HCT116 (cell line): ENCODE measurements at regions not wholly inside any gene's neighbourhood (a gene's known extent, or its start where the extent isn't known, plus 50 kb on each side); places are given as distances from the start of the nearest gene placed in this dataset.

Experiments
- ATAC-seq: fragments of 200-7000 bp; cut with Tn5 transposase; 2 replicates; pipeline ENCODE4 v1.9.1; 2020; ENCODE audit warnings: mild to moderate bottlenecking, moderate library complexity
- BruUV-seq: library from RNA; stranded (reverse); fragments of 400-500 nt; replicated peaks from 2 replicates; lab custom pipeline; 2021; lab: Mats Ljungman, UMichigan
- CTCF ChIA-PET: fragments of 300-600 bp; sonication (Branson Sonifier 250); formaldehyde crosslinking; loops from one replicate; lab custom pipeline; 2021; ENCODE audit warnings: antibody characterized with exemption; lab: Charles Lee
- POLR2A ChIA-PET: fragments of 300-600, 350-600 bp; sonication (Branson Sonifier 250); formaldehyde crosslinking; loops from one replicate; lab custom pipeline; 2021; ENCODE audit warnings: antibody characterized with exemption; lab: Charles Lee
- RAD21 ChIA-PET, 2 experiments: fragments of 300-600 bp; sonication (Branson Sonifier 250); formaldehyde crosslinking; loops; one replicate each; lab custom pipeline; 2023; ENCODE audit warnings: low total read pairs in 2 of 2; ENCODE audit not compliant: uncharacterized antibody in 2 of 2, unreplicated experiment in 2 of 2, low non-redundant PET in 1 of 2; lab: Charles Lee
- DNase-seq: peaks from one replicate; pipeline ENCODE4 v3.0.0-alpha.2; 2010; ENCODE audit warnings: low read depth, low spot score
- H2AFZ ChIP-seq: fragments of 200-600 bp; shearing (Covaris generic), sonication (generic); 2 replicates; pipeline ENCODE4 v1.6.1; 2017; ENCODE audit warnings: low read depth, mixed run types, mixed read lengths, antibody characterized with exemption, low read length; ENCODE audit not compliant: poor library complexity, severe bottlenecking
- H3K27ac ChIP-seq: 2 replicates; pipeline ENCODE4 v1.5.1; 2012; ENCODE audit warnings: low read depth, low read length
- H3K27me3 ChIP-seq: fragments of 200-600 bp; sonication (generic); 2 replicates; pipeline ENCODE4 v1.6.1; 2016; ENCODE audit warnings: mixed run types, low read length, mixed read lengths; ENCODE audit not compliant: insufficient read depth
- H3K36me3 ChIP-seq, 2 experiments: fragments of 200-500 bp in 1 of 2; fragments of 200-600 bp in 1 of 2; sonication (Bioruptor generic) in 1 of 2; sonication (generic) in 1 of 2; 2 replicates each; pipeline versions ENCODE4 v1.5.1 to v1.6.1; 2014 to 2016; ENCODE audit warnings: low read length in 2 of 2, inconsistent platforms in 1 of 2, mixed read lengths in 1 of 2, mixed run types in 1 of 2; ENCODE audit not compliant: insufficient read depth in 2 of 2, control insufficient read depth in 1 of 2
- H3K4me1 ChIP-seq, 2 experiments: fragments of 200-600 bp in 1 of 2; sonication (generic) in 1 of 2; 2 replicates each; pipeline versions ENCODE4 v1.5.1 to v1.6.1; 2012 to 2017; ENCODE audit warnings: low read length in 2 of 2, inconsistent platforms in 1 of 2, mild to moderate bottlenecking in 1 of 2, mixed read lengths in 1 of 2, mixed run types in 1 of 2, moderate library complexity in 1 of 2; ENCODE audit not compliant: insufficient read depth in 2 of 2, control insufficient read depth in 1 of 2
- H3K4me2 ChIP-seq: fragments of 200-600 bp; sonication (generic); 2 replicates; pipeline ENCODE4 v1.6.1; 2017; ENCODE audit warnings: mixed run types, low read length, mixed read lengths
- H3K4me3 ChIP-seq, 2 experiments: fragments of 200-600 bp in 1 of 2; sonication (generic) in 1 of 2; replicated peaks in 1 of 2; 2 replicates each; pipeline ENCODE4 v1.5.1; 2011 to 2016; ENCODE audit warnings: low read length in 2 of 2, control low read depth in 1 of 2, low read depth in 1 of 2, mild to moderate bottlenecking in 1 of 2, mixed read lengths in 1 of 2, mixed run types in 1 of 2
- H3K79me2 ChIP-seq: fragments of 200-600 bp; sonication (generic); 2 replicates; pipeline ENCODE4 v1.6.1; 2017; ENCODE audit warnings: mild to moderate bottlenecking, mixed run types, low read length, moderate library complexity, mixed read lengths; ENCODE audit not compliant: insufficient read depth
- H3K9ac ChIP-seq: fragments of 200-600 bp; sonication (generic); 2 replicates; pipeline ENCODE4 v1.6.1; 2016; ENCODE audit warnings: low read length, mixed read lengths
- H3K9me2 ChIP-seq: fragments of 200-600 bp; sonication (generic), shearing (Covaris generic); 2 replicates; pipeline ENCODE4 v1.6.1; 2017; ENCODE audit warnings: mixed run types, mild to moderate bottlenecking, moderate library complexity; ENCODE audit not compliant: insufficient read depth
- H3K9me3 ChIP-seq, 2 experiments: fragments of 200-500 bp in 1 of 2; fragments of 200-600 bp in 1 of 2; sonication (Bioruptor generic) in 1 of 2; sonication (generic) in 1 of 2; 2 replicates each; pipeline ENCODE4 v1.6.1; 2014 to 2017; ENCODE audit warnings: low read length in 2 of 2, mixed read lengths in 2 of 2, inconsistent platforms in 1 of 2, low read depth in 1 of 2, mild to moderate bottlenecking in 1 of 2, mixed run types in 1 of 2, moderate library complexity in 1 of 2; ENCODE audit not compliant: control insufficient read depth in 1 of 2, insufficient read depth in 1 of 2
- H4K20me1 ChIP-seq: fragments of 200-600 bp; sonication (generic), shearing (Covaris generic); 2 replicates; pipeline ENCODE4 v1.6.1; 2017; ENCODE audit warnings: mixed run types, mild to moderate bottlenecking, moderate library complexity; ENCODE audit not compliant: insufficient read depth
- CTCF ChIP-seq, 3 experiments: fragments of 200-600 bp in 1 of 3; sonication (generic) in 1 of 3; IDR thresholded peaks in 2 of 3; conservative IDR thresholded peaks in 1 of 3; 2 replicates each; pipeline ENCODE4 v1.5.1; 2012 to 2017; ENCODE audit warnings: low read depth in 2 of 3, low read length in 2 of 3, antibody characterized with exemption in 1 of 3, borderline replicate concordance in 1 of 3, control low read depth in 1 of 3, mild to moderate bottlenecking in 1 of 3, mixed read lengths in 1 of 3, mixed run types in 1 of 3, moderate library complexity in 1 of 3; ENCODE audit not compliant: insufficient read depth in 1 of 3
- ELF1 ChIP-seq: IDR thresholded peaks from 2 replicates; pipeline ENCODE4 v1.6.1; 2012; ENCODE audit warnings: low read depth, borderline replicate concordance
- EZH2 ChIP-seq: fragments of 200-600 bp; sonication (generic); IDR thresholded peaks from 2 replicates; pipeline ENCODE4 v1.6.1; 2017; ENCODE audit warnings: antibody characterized with exemption, mixed run types
- FOSL1 ChIP-seq: IDR thresholded peaks from 2 replicates; pipeline ENCODE4 v1.6.1; 2012; ENCODE audit warnings: low read depth
- JUND ChIP-seq: IDR thresholded peaks from 2 replicates; pipeline ENCODE4 v1.6.1; 2012
- POLR2A ChIP-seq: IDR thresholded peaks from 2 replicates; pipeline ENCODE4 v1.7.0; 2011; ENCODE audit warnings: borderline replicate concordance; ENCODE audit not compliant: insufficient read depth, insufficient read length; ENCODE audit errors: extremely low read depth
- RAD21 ChIP-seq: IDR thresholded peaks from 2 replicates; pipeline ENCODE4 v1.6.1; 2012; ENCODE audit warnings: low read depth, mild to moderate bottlenecking
- SP1 ChIP-seq: IDR thresholded peaks from 2 replicates; pipeline ENCODE4 v1.6.1; 2012; ENCODE audit warnings: low read depth
- TCF7L2 ChIP-seq: IDR thresholded peaks from 2 replicates; pipeline ENCODE4 v1.7.0; 2011; ENCODE audit warnings: borderline replicate concordance, inconsistent platforms; ENCODE audit not compliant: insufficient read depth, insufficient read length; ENCODE audit errors: extremely low read depth
- ZNF274 ChIP-seq: fragments of 200-500 bp; sonication (Bioruptor generic); IDR thresholded peaks from 2 replicates; pipeline ENCODE4 v1.6.1; 2014; ENCODE audit warnings: mild to moderate bottlenecking, low read depth, low read length, inconsistent platforms
- intact Hi-C: fragments of 100-400 bp; cut with micrococcal nuclease; formaldehyde crosslinking; loops from 2 replicates; pipeline ENCODE4 v1.10.0; 2022
- TF ChIP-seq, protein P1 (sequence below): IDR thresholded peaks from 2 replicates; pipeline ENCODE4 v1.6.1; 2012
- TF ChIP-seq, protein P2 (sequence below): IDR thresholded peaks from 2 replicates; pipeline ENCODE4 v1.6.1; 2012; ENCODE audit warnings: low read depth
- TF ChIP-seq, protein P3 (sequence below): IDR thresholded peaks from 2 replicates; pipeline ENCODE4 v1.6.1; 2012
- TF ChIP-seq, protein P4 (sequence below): IDR thresholded peaks from 2 replicates; pipeline ENCODE4 v1.6.1; 2011; ENCODE audit warnings: mild to moderate bottlenecking, low read length, moderate library complexity; ENCODE audit not compliant: insufficient replicate concordance; ENCODE audit errors: extremely low read depth

DNA sequence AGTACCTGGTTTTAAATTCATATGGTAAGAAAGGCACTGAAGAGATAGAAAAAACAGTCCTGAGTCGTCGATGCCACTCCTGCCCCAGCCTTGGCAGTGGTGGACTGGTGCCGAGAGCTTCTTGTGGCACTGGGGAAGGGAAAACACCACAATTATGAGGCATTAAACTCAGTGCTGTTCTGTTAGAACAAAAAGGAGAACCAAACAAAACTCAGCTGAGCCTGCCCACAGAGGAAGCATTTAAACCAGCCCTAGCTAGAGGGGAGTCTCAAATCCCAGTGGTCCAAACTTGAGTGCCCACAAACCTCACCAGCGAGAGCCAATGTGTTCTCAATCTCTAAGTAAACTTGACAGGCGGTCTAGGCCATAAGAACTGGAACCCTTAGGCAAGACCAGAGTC is 1254.5 kb upstream of the FAM98A start (continued):
- TF ChIP-seq CTCF (IDR thresholded peaks at IDR 0.05 in 2 of 3, conservative IDR thresholded peaks at IDR 0.05 in 1 of 3; ENCODE audit: borderline replicate concordance in 1 of 3, insufficient read depth in 1 of 3, low read depth in 2 of 3, low read length in 2 of 3) = no peak
- no peak for TF ChIP-seq EZH2

DNA sequence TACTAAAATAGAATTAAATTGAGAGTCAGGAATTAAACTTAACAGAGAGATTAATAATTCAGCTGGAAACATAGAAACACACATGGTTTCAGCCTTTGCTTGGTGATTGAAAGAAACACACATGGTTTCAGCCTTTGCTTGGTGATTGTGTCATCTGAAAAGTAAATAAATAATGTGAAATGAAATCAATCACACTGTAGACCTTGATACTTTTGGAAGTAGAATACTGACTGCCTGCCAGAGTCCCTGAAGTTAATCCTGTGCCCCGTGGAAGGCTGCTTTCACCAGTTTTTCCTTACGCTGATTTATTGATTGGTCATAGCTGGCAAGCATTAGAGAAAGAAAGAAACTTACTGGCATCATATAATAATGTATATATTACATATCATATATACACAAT is 1252.7 kb upstream of the FAM98A start:
- no peak overlapping the region for H3K4me2 ChIP-seq
- no peaks in the 10 kb centered on the region for H3K9me2 ChIP-seq
- no peaks in the 10 kb centered on the region for H3K79me2 ChIP-seq
- H2AFZ ChIP-seq = no peak overlapping the region
- no peaks in the 10 kb centered on the region for H4K20me1 ChIP-seq
- CTCF ChIA-PET = interaction anchor here (0.5 kb wide), 1 partner anchor 21 kb away, joined by 3 read pairs; no protein-coding TSS in a partner anchor
- ATAC-seq (no peak), DNase-seq (no peak)
- H3K27me3 ChIP-seq = no peaks in the 10 kb centered on the region
- H3K4me3 ChIP-seq = no peak overlapping the region
- peaks cover 12 to 20% of the 10 kb centered on the region in 2 experiments; a peak in 2 of 4 replicates for H3K9me3 ChIP-seq
- no peak overlapping the region for H3K9ac ChIP-seq
- no peak overlapping the region for H3K27ac ChIP-seq
- H3K36me3 ChIP-seq = no peaks in the 10 kb centered on the region
- RAD21 ChIA-PET = no interaction called here
- POLR2A ChIA-PET = no interaction called here
- no TSS peak for BruUV-seq
- H3K4me1 ChIP-seq = no peaks in the 10 kb centered on the region
- intact Hi-C loops = no loop called here
- TF ChIP-seq CTCF (IDR thresholded peaks at IDR 0.05 in 2 of 3, conservative IDR thresholded peaks at IDR 0.05 in 1 of 3; ENCODE audit: borderline replicate concordance in 1 of 3, insufficient read depth in 1 of 3, low read depth in 2 of 3, low read length in 2 of 3) (no peak), TCF7L2 (no peak), POLR2A (no peak), JUND (no peak), SP1 (no peak), ELF1 (no peak), FOSL1 (no peak), EZH2 (no peak), RAD21 (no peak), ZNF274 (no peak)
- TF ChIP-seq, protein P1, sequence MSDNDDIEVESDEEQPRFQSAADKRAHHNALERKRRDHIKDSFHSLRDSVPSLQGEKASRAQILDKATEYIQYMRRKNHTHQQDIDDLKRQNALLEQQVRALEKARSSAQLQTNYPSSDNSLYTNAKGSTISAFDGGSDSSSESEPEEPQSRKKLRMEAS = no peak
- TF ChIP-seq, protein P2, sequence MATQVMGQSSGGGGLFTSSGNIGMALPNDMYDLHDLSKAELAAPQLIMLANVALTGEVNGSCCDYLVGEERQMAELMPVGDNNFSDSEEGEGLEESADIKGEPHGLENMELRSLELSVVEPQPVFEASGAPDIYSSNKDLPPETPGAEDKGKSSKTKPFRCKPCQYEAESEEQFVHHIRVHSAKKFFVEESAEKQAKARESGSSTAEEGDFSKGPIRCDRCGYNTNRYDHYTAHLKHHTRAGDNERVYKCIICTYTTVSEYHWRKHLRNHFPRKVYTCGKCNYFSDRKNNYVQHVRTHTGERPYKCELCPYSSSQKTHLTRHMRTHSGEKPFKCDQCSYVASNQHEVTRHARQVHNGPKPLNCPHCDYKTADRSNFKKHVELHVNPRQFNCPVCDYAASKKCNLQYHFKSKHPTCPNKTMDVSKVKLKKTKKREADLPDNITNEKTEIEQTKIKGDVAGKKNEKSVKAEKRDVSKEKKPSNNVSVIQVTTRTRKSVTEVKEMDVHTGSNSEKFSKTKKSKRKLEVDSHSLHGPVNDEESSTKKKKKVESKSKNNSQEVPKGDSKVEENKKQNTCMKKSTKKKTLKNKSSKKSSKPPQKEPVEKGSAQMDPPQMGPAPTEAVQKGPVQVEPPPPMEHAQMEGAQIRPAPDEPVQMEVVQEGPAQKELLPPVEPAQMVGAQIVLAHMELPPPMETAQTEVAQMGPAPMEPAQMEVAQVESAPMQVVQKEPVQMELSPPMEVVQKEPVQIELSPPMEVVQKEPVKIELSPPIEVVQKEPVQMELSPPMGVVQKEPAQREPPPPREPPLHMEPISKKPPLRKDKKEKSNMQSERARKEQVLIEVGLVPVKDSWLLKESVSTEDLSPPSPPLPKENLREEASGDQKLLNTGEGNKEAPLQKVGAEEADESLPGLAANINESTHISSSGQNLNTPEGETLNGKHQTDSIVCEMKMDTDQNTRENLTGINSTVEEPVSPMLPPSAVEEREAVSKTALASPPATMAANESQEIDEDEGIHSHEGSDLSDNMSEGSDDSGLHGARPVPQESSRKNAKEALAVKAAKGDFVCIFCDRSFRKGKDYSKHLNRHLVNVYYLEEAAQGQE = no peak
- TF ChIP-seq, protein P3, sequence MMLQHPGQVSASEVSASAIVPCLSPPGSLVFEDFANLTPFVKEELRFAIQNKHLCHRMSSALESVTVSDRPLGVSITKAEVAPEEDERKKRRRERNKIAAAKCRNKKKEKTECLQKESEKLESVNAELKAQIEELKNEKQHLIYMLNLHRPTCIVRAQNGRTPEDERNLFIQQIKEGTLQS = no peak
- TF ChIP-seq, protein P4, sequence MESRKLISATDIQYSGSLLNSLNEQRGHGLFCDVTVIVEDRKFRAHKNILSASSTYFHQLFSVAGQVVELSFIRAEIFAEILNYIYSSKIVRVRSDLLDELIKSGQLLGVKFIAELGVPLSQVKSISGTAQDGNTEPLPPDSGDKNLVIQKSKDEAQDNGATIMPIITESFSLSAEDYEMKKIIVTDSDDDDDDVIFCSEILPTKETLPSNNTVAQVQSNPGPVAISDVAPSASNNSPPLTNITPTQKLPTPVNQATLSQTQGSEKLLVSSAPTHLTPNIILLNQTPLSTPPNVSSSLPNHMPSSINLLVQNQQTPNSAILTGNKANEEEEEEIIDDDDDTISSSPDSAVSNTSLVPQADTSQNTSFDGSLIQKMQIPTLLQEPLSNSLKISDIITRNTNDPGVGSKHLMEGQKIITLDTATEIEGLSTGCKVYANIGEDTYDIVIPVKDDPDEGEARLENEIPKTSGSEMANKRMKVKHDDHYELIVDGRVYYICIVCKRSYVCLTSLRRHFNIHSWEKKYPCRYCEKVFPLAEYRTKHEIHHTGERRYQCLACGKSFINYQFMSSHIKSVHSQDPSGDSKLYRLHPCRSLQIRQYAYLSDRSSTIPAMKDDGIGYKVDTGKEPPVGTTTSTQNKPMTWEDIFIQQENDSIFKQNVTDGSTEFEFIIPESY = no peak
